IMR-90 (cell line): ENCODE measurements at regions not wholly inside any gene's neighbourhood (a gene's known extent, or its start where the extent isn't known, plus 50 kb on each side); places are given as distances from the start of the nearest gene placed in this dataset.

Source experiments
- ATAC-seq: fragments of 200-7000 bp; cut with Tn5 transposase; 2 replicates; pipeline ENCODE4 v1.9.1; 2020; ENCODE audit warnings: low read depth, mild to moderate bottlenecking, moderate library complexity
- BruUV-seq: library from RNA; stranded (reverse); fragments of 400-500 nt; replicated peaks from 2 replicates; lab custom pipeline; 2021; lab: Mats Ljungman, UMichigan
- CTCF ChIA-PET: fragments of 300-600 bp; formaldehyde crosslinking; extraction: SDS; loops from one replicate; lab custom pipeline; 2021; ENCODE audit warnings: antibody characterized with exemption; lab: Yijun Ruan, JAX
- POLR2A ChIA-PET: fragments of 300-600 bp; sonication (Branson Sonifier 250); formaldehyde crosslinking; loops from one replicate; lab custom pipeline; 2022; ENCODE audit warnings: antibody characterized with exemption; ENCODE audit not compliant: unreplicated experiment; lab: Charles Lee
- DNase-seq: peaks from one replicate; pipeline ENCODE4 v3.0.0; 2013
- H2AFZ ChIP-seq: replicated peaks from 2 replicates; pipeline ENCODE3; 2013; ENCODE audit warnings: low read length, mild to moderate bottlenecking; ENCODE audit not compliant: poor library complexity
- H2AK5ac ChIP-seq: 2 replicates; pipeline ENCODE4 v1.6.1; 2013; ENCODE audit warnings: low read depth, low read length, inconsistent platforms
- H2AK9ac ChIP-seq: replicated peaks from 2 replicates; pipeline ENCODE3; 2013; ENCODE audit warnings: mild to moderate bottlenecking, low read depth, low read length, moderate library complexity; ENCODE audit not compliant: poor library complexity
- H2BK120ac ChIP-seq: 2 replicates; pipeline ENCODE4 v1.6.1; 2013; ENCODE audit warnings: low read depth, low read length, inconsistent platforms
- H2BK15ac ChIP-seq: 3 replicates; pipeline ENCODE4 v1.6.1; 2013; ENCODE audit warnings: low read depth, low read length, inconsistent platforms
- H2BK20ac ChIP-seq: 2 replicates; pipeline ENCODE4 v1.6.1; 2013; ENCODE audit warnings: low read depth, mild to moderate bottlenecking, inconsistent platforms, low read length, moderate library complexity
- H2BK5ac ChIP-seq: 2 replicates; pipeline ENCODE4 v1.6.1; 2013; ENCODE audit warnings: mild to moderate bottlenecking, low read depth, low read length, inconsistent platforms; ENCODE audit not compliant: poor library complexity, severe bottlenecking
- H3K14ac ChIP-seq: replicated peaks from 2 replicates; pipeline ENCODE4 v1.6.1; 2013; ENCODE audit warnings: low read depth, low read length, inconsistent platforms
- H3K18ac ChIP-seq: 2 replicates; pipeline ENCODE4 v1.6.1; 2013; ENCODE audit warnings: low read depth, low read length, control low read depth
- H3K23ac ChIP-seq: 2 replicates; pipeline ENCODE4 v1.6.1; 2013; ENCODE audit warnings: low read depth, low read length, inconsistent platforms
- H3K27ac ChIP-seq: 2 replicates; pipeline ENCODE4 v1.5.1; 2013; ENCODE audit warnings: mild to moderate bottlenecking, control low read depth, low read length; ENCODE audit not compliant: insufficient read depth
- H3K27me3 ChIP-seq: 2 replicates; pipeline ENCODE4 v1.6.1; 2013; ENCODE audit warnings: low read length; ENCODE audit not compliant: control insufficient read depth, insufficient read depth
- H3K36me3 ChIP-seq: 2 replicates; pipeline ENCODE4 v1.6.1; 2013; ENCODE audit warnings: low read length, mixed read lengths; ENCODE audit not compliant: control insufficient read depth, insufficient read depth
- H3K4ac ChIP-seq: 2 replicates; pipeline ENCODE4 v1.6.1; 2013; ENCODE audit warnings: low read depth, low read length, inconsistent platforms
- H3K4me1 ChIP-seq: 2 replicates; pipeline ENCODE4 v1.6.1; 2013; ENCODE audit warnings: low read length, mixed read lengths; ENCODE audit not compliant: control insufficient read depth, insufficient read depth
- H3K4me2 ChIP-seq: 2 replicates; pipeline ENCODE4 v1.6.1; 2013; ENCODE audit warnings: low read depth, mild to moderate bottlenecking, control low read depth, low read length, moderate library complexity
- H3K4me3 ChIP-seq: 2 replicates; pipeline ENCODE4 v1.5.1; 2013; ENCODE audit warnings: low read depth, mild to moderate bottlenecking, control low read depth, low read length, moderate library complexity; ENCODE audit not compliant: insufficient read depth
- H3K56ac ChIP-seq: 2 replicates; pipeline ENCODE4 v1.6.1; 2013; ENCODE audit warnings: low read length, inconsistent platforms; ENCODE audit not compliant: insufficient read depth; ENCODE audit errors: extremely low read depth
- H3K79me1 ChIP-seq, 2 experiments: 2 replicates each; pipeline ENCODE4 v1.6.1; 2013; ENCODE audit warnings: low read length in 2 of 2, inconsistent platforms in 1 of 2, low read depth in 1 of 2
- H3K9ac ChIP-seq: 2 replicates; pipeline ENCODE4 v1.6.1; 2013; ENCODE audit warnings: low read depth, low read length, control low read depth
- H3K9me1 ChIP-seq: 2 replicates; pipeline ENCODE4 v1.6.1; 2013; ENCODE audit warnings: low read length, inconsistent platforms; ENCODE audit not compliant: insufficient read depth
- H3K9me3 ChIP-seq: 2 replicates; pipeline ENCODE4 v1.6.1; 2013; ENCODE audit warnings: low read length; ENCODE audit not compliant: control insufficient read depth, insufficient read depth
- H4K20me1 ChIP-seq: 2 replicates; pipeline ENCODE4 v1.6.1; 2013; ENCODE audit warnings: low read length, inconsistent platforms; ENCODE audit not compliant: insufficient read depth
- H4K5ac ChIP-seq: 2 replicates; pipeline ENCODE4 v1.6.1; 2013; ENCODE audit warnings: mild to moderate bottlenecking, low read depth, low read length, control low read depth
- H4K8ac ChIP-seq, 2 experiments: 2 replicates each; pipeline ENCODE4 v1.6.1; 2013; ENCODE audit warnings: low read depth in 2 of 2, low read length in 2 of 2, control low read depth in 1 of 2, inconsistent platforms in 1 of 2
- H4K91ac ChIP-seq: 2 replicates; pipeline ENCODE4 v1.6.1; 2013; ENCODE audit warnings: low read depth, low read length, inconsistent platforms; ENCODE audit not compliant: insufficient read depth
- BHLHE40 ChIP-seq: fragments of 150-350 bp; IDR thresholded peaks from 2 replicates; pipeline ENCODE4 v1.6.1; 2016; ENCODE audit warnings: mild to moderate bottlenecking, low read depth, low read length
- CHD1 ChIP-seq: IDR thresholded peaks from 2 replicates; pipeline ENCODE4 v1.6.1; 2012; ENCODE audit warnings: low read depth, low read length, improper control_type of control experiment
- MAFK ChIP-seq: IDR thresholded peaks from 2 replicates; pipeline ENCODE4 v1.6.1; 2012; ENCODE audit warnings: low read depth, low read length, improper control_type of control experiment
- MXI1 ChIP-seq: IDR thresholded peaks from 2 replicates; pipeline ENCODE4 v1.6.1; 2012; ENCODE audit warnings: low read depth, mild to moderate bottlenecking, low read length, moderate library complexity, borderline replicate concordance
- POLR2A ChIP-seq: IDR thresholded peaks from 2 replicates; pipeline ENCODE4 v1.6.1; 2012; ENCODE audit warnings: mild to moderate bottlenecking, low read depth, low read length
- RCOR1 ChIP-seq: IDR thresholded peaks from 2 replicates; pipeline ENCODE4 v1.6.1; 2012; ENCODE audit warnings: mild to moderate bottlenecking, low read length, improper control_type of control experiment; ENCODE audit not compliant: insufficient replicate concordance
- RFX5 ChIP-seq: IDR thresholded peaks from 2 replicates; pipeline ENCODE4 v1.8.0; 2012; ENCODE audit warnings: low read depth, mild to moderate bottlenecking, low read length, moderate library complexity
- SMC3 ChIP-seq: fragments of 150-350 bp; IDR thresholded peaks from 2 replicates; pipeline ENCODE4 v1.6.1; 2016; ENCODE audit warnings: low read depth, mild to moderate bottlenecking, antibody characterized with exemption, low read length, moderate library complexity
- WGBS, 2 experiments: methylation state at CpG; one replicate each; pipeline versions ENCODE4 v1.1.5 to v1.1.7; 2013; ENCODE audit warnings: missing lambda C conversion rate in 2 of 2; ENCODE audit not compliant: insufficient read length in 1 of 2; ENCODE audit errors: extremely low coverage in 2 of 2; 5-methylcytosine and 5-hydroxymethylcytosine counted together
- dilution Hi-C: fragments of 300-500 bp; cut with HindIII; formaldehyde crosslinking; loops from one replicate; pipeline ENCODE4 v1.14.3; 2018; ENCODE audit warnings: low sequenced_read_pairs; ENCODE audit not compliant: unreplicated experiment
- in situ Hi-C: fragments of 300-500 bp; cut with MboI; formaldehyde crosslinking; loops from 3 replicates; pipeline ENCODE4 v1.14.3; 2019; ENCODE audit warnings: low sequenced_read_pairs, inconsistent platforms, mixed read lengths
- intact Hi-C: fragments of 100-400 bp; cut with micrococcal nuclease; formaldehyde crosslinking; loops from 2 replicates; pipeline ENCODE4 v1.10.0; 2022
- TF ChIP-seq, protein P1 (sequence below): fragments of 150-350 bp; IDR thresholded peaks from 2 replicates; pipeline ENCODE4 v1.6.1; 2016; ENCODE audit warnings: low read depth, mild to moderate bottlenecking, low read length, moderate library complexity, borderline replicate concordance

DNA sequence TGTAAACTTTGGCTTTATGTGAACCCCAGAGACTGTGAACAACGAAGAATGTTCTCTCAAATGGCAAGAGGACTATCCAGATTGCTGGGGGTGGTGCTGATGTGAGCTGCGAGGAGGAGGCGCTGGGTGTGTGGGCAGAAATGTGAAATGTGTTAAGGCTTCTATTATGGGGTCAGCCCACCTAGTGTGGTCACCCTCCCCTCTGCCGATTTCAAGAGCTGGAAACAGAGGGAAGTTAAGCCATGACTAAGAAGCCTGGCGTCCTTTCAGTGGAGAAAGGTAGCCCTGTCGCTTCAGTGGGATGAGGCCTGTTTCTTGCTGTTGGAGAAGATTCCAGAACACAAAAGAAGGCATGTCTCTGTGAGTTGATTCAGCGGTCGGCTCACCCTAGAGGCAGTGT is 89.0 kb upstream of the KCTD1 start:
- no peaks in the 10 kb centered on the region for H4K20me1 ChIP-seq
- CTCF ChIA-PET: no interaction called here
- H3K79me1 ChIP-seq: no peaks in the 10 kb centered on the region
- no peaks in the 10 kb centered on the region for H3K36me3 ChIP-seq
- H2BK15ac ChIP-seq: no peak overlapping the region
- H4K91ac ChIP-seq: no peak overlapping the region
- no peak overlapping the region for H3K4ac ChIP-seq
- H2AK9ac ChIP-seq: no peak overlapping the region
- no peaks in the 10 kb centered on the region for H3K9me3 ChIP-seq
- no peak overlapping the region for H4K8ac ChIP-seq
- no peak overlapping the region for H3K23ac ChIP-seq
- dilution Hi-C loops: no loop called here
- TF ChIP-seq MAFK (no peak), RFX5 (no peak), POLR2A (no peak), RCOR1 (no peak), MXI1 (no peak), SMC3 (no peak), BHLHE40 (no peak), CHD1 (no peak)
- TF ChIP-seq, protein P1, sequence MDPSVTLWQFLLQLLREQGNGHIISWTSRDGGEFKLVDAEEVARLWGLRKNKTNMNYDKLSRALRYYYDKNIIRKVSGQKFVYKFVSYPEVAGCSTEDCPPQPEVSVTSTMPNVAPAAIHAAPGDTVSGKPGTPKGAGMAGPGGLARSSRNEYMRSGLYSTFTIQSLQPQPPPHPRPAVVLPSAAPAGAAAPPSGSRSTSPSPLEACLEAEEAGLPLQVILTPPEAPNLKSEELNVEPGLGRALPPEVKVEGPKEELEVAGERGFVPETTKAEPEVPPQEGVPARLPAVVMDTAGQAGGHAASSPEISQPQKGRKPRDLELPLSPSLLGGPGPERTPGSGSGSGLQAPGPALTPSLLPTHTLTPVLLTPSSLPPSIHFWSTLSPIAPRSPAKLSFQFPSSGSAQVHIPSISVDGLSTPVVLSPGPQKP: no peak
- no peak overlapping the region for H3K56ac ChIP-seq
- ATAC-seq (no peak), DNase-seq (no peak)
- BruUV-seq: no TSS peak
- no peak overlapping the region for H4K5ac ChIP-seq
- POLR2A ChIA-PET: no interaction called here
- H3K27me3 ChIP-seq: peaks cover 5% of the 10 kb centered on the region; the same call in 1 of the 2 replicates
- in situ Hi-C loops: no loop called here
- no peak overlapping the region for H2BK5ac ChIP-seq
- H3K4me2 ChIP-seq: no peak overlapping the region
- no peaks in the 10 kb centered on the region for H3K4me1 ChIP-seq
- H3K14ac ChIP-seq: no peak overlapping the region
- WGBS, 2 experiments: 63% methylated on average over 7 of the region's 8 CpGs; no CpG with 5 or more reads in 1 of the 2 experiments
- no peak overlapping the region for H2AFZ ChIP-seq
- H2BK20ac ChIP-seq: no peak overlapping the region
- no peak overlapping the region for H2BK120ac ChIP-seq
- intact Hi-C loops: no loop called here
- no peaks in the 10 kb centered on the region for H3K9me1 ChIP-seq
- no peak overlapping the region for H3K4me3 ChIP-seq
- H2AK5ac ChIP-seq: no peak overlapping the region
- no peak overlapping the region for H3K27ac ChIP-seq
- H3K18ac ChIP-seq: no peak overlapping the region
- no peak overlapping the region for H3K9ac ChIP-seq
